IMR-90 (cell line): ENCODE measurements at regions not wholly inside any gene's neighbourhood (a gene's known extent, or its start where the extent isn't known, plus 50 kb on each side); places are given as distances from the start of the nearest gene placed in this dataset.

Source experiments
- ATAC-seq: fragments of 200-7000 bp; cut with Tn5 transposase; 2 replicates; pipeline ENCODE4 v1.9.1; 2020; ENCODE audit warnings: low read depth, mild to moderate bottlenecking, moderate library complexity
- BruUV-seq: library from RNA; stranded (reverse); fragments of 400-500 nt; replicated peaks from 2 replicates; lab custom pipeline; 2021; lab: Mats Ljungman, UMichigan
- CTCF ChIA-PET: fragments of 300-600 bp; formaldehyde crosslinking; extraction: SDS; loops from one replicate; lab custom pipeline; 2021; ENCODE audit warnings: antibody characterized with exemption; lab: Yijun Ruan, JAX
- POLR2A ChIA-PET: fragments of 300-600 bp; sonication (Branson Sonifier 250); formaldehyde crosslinking; loops from one replicate; lab custom pipeline; 2022; ENCODE audit warnings: antibody characterized with exemption; ENCODE audit not compliant: unreplicated experiment; lab: Charles Lee
- DNase-seq: peaks from one replicate; pipeline ENCODE4 v3.0.0; 2013
- H2AFZ ChIP-seq: replicated peaks from 2 replicates; pipeline ENCODE3; 2013; ENCODE audit warnings: low read length, mild to moderate bottlenecking; ENCODE audit not compliant: poor library complexity
- H2AK5ac ChIP-seq: 2 replicates; pipeline ENCODE4 v1.6.1; 2013; ENCODE audit warnings: low read depth, low read length, inconsistent platforms
- H2AK9ac ChIP-seq: replicated peaks from 2 replicates; pipeline ENCODE3; 2013; ENCODE audit warnings: mild to moderate bottlenecking, low read depth, low read length, moderate library complexity; ENCODE audit not compliant: poor library complexity
- H2BK120ac ChIP-seq: 2 replicates; pipeline ENCODE4 v1.6.1; 2013; ENCODE audit warnings: low read depth, low read length, inconsistent platforms
- H2BK15ac ChIP-seq: 3 replicates; pipeline ENCODE4 v1.6.1; 2013; ENCODE audit warnings: low read depth, low read length, inconsistent platforms
- H2BK20ac ChIP-seq: 2 replicates; pipeline ENCODE4 v1.6.1; 2013; ENCODE audit warnings: low read depth, mild to moderate bottlenecking, inconsistent platforms, low read length, moderate library complexity
- H2BK5ac ChIP-seq: 2 replicates; pipeline ENCODE4 v1.6.1; 2013; ENCODE audit warnings: mild to moderate bottlenecking, low read depth, low read length, inconsistent platforms; ENCODE audit not compliant: poor library complexity, severe bottlenecking
- H3K14ac ChIP-seq: replicated peaks from 2 replicates; pipeline ENCODE4 v1.6.1; 2013; ENCODE audit warnings: low read depth, low read length, inconsistent platforms
- H3K18ac ChIP-seq: 2 replicates; pipeline ENCODE4 v1.6.1; 2013; ENCODE audit warnings: low read depth, low read length, control low read depth
- H3K23ac ChIP-seq: 2 replicates; pipeline ENCODE4 v1.6.1; 2013; ENCODE audit warnings: low read depth, low read length, inconsistent platforms
- H3K27ac ChIP-seq: 2 replicates; pipeline ENCODE4 v1.5.1; 2013; ENCODE audit warnings: mild to moderate bottlenecking, control low read depth, low read length; ENCODE audit not compliant: insufficient read depth
- H3K27me3 ChIP-seq: 2 replicates; pipeline ENCODE4 v1.6.1; 2013; ENCODE audit warnings: low read length; ENCODE audit not compliant: control insufficient read depth, insufficient read depth
- H3K36me3 ChIP-seq: 2 replicates; pipeline ENCODE4 v1.6.1; 2013; ENCODE audit warnings: low read length, mixed read lengths; ENCODE audit not compliant: control insufficient read depth, insufficient read depth
- H3K4ac ChIP-seq: 2 replicates; pipeline ENCODE4 v1.6.1; 2013; ENCODE audit warnings: low read depth, low read length, inconsistent platforms
- H3K4me1 ChIP-seq: 2 replicates; pipeline ENCODE4 v1.6.1; 2013; ENCODE audit warnings: low read length, mixed read lengths; ENCODE audit not compliant: control insufficient read depth, insufficient read depth
- H3K4me2 ChIP-seq: 2 replicates; pipeline ENCODE4 v1.6.1; 2013; ENCODE audit warnings: low read depth, mild to moderate bottlenecking, control low read depth, low read length, moderate library complexity
- H3K4me3 ChIP-seq: 2 replicates; pipeline ENCODE4 v1.5.1; 2013; ENCODE audit warnings: low read depth, mild to moderate bottlenecking, control low read depth, low read length, moderate library complexity; ENCODE audit not compliant: insufficient read depth
- H3K56ac ChIP-seq: 2 replicates; pipeline ENCODE4 v1.6.1; 2013; ENCODE audit warnings: low read length, inconsistent platforms; ENCODE audit not compliant: insufficient read depth; ENCODE audit errors: extremely low read depth
- H3K79me1 ChIP-seq, 2 experiments: 2 replicates each; pipeline ENCODE4 v1.6.1; 2013; ENCODE audit warnings: low read length in 2 of 2, inconsistent platforms in 1 of 2, low read depth in 1 of 2
- H3K9ac ChIP-seq: 2 replicates; pipeline ENCODE4 v1.6.1; 2013; ENCODE audit warnings: low read depth, low read length, control low read depth
- H3K9me1 ChIP-seq: 2 replicates; pipeline ENCODE4 v1.6.1; 2013; ENCODE audit warnings: low read length, inconsistent platforms; ENCODE audit not compliant: insufficient read depth
- H3K9me3 ChIP-seq: 2 replicates; pipeline ENCODE4 v1.6.1; 2013; ENCODE audit warnings: low read length; ENCODE audit not compliant: control insufficient read depth, insufficient read depth
- H4K20me1 ChIP-seq: 2 replicates; pipeline ENCODE4 v1.6.1; 2013; ENCODE audit warnings: low read length, inconsistent platforms; ENCODE audit not compliant: insufficient read depth
- H4K5ac ChIP-seq: 2 replicates; pipeline ENCODE4 v1.6.1; 2013; ENCODE audit warnings: mild to moderate bottlenecking, low read depth, low read length, control low read depth
- H4K8ac ChIP-seq, 2 experiments: 2 replicates each; pipeline ENCODE4 v1.6.1; 2013; ENCODE audit warnings: low read depth in 2 of 2, low read length in 2 of 2, control low read depth in 1 of 2, inconsistent platforms in 1 of 2
- H4K91ac ChIP-seq: 2 replicates; pipeline ENCODE4 v1.6.1; 2013; ENCODE audit warnings: low read depth, low read length, inconsistent platforms; ENCODE audit not compliant: insufficient read depth
- BHLHE40 ChIP-seq: fragments of 150-350 bp; IDR thresholded peaks from 2 replicates; pipeline ENCODE4 v1.6.1; 2016; ENCODE audit warnings: mild to moderate bottlenecking, low read depth, low read length
- CEBPB ChIP-seq: IDR thresholded peaks from 2 replicates; pipeline ENCODE4 v1.6.1; 2012; ENCODE audit warnings: low read depth, low read length, improper control_type of control experiment
- CHD1 ChIP-seq: IDR thresholded peaks from 2 replicates; pipeline ENCODE4 v1.6.1; 2012; ENCODE audit warnings: low read depth, low read length, improper control_type of control experiment
- FOS ChIP-seq: fragments of 150-350 bp; IDR thresholded peaks from 2 replicates; pipeline ENCODE4 v1.6.1; 2016; ENCODE audit warnings: low read depth, low read length
- MAFK ChIP-seq: IDR thresholded peaks from 2 replicates; pipeline ENCODE4 v1.6.1; 2012; ENCODE audit warnings: low read depth, low read length, improper control_type of control experiment
- MAZ ChIP-seq: IDR thresholded peaks from 2 replicates; pipeline ENCODE4 v1.6.1; 2012; ENCODE audit warnings: low read depth, mild to moderate bottlenecking, low read length, improper control_type of control experiment, moderate library complexity, borderline replicate concordance
- MXI1 ChIP-seq: IDR thresholded peaks from 2 replicates; pipeline ENCODE4 v1.6.1; 2012; ENCODE audit warnings: low read depth, mild to moderate bottlenecking, low read length, moderate library complexity, borderline replicate concordance
- NFE2L2 ChIP-seq: fragments of 150-350 bp; IDR thresholded peaks from 2 replicates; pipeline ENCODE4 v1.6.1; 2016; ENCODE audit warnings: low read depth, mild to moderate bottlenecking, low read length
- POLR2A ChIP-seq: IDR thresholded peaks from 2 replicates; pipeline ENCODE4 v1.6.1; 2012; ENCODE audit warnings: mild to moderate bottlenecking, low read depth, low read length
- RAD21 ChIP-seq: IDR thresholded peaks from 2 replicates; pipeline ENCODE4 v1.6.1; 2012; ENCODE audit warnings: low read length, improper control_type of control experiment
- RCOR1 ChIP-seq: IDR thresholded peaks from 2 replicates; pipeline ENCODE4 v1.6.1; 2012; ENCODE audit warnings: mild to moderate bottlenecking, low read length, improper control_type of control experiment; ENCODE audit not compliant: insufficient replicate concordance
- RFX5 ChIP-seq: IDR thresholded peaks from 2 replicates; pipeline ENCODE4 v1.8.0; 2012; ENCODE audit warnings: low read depth, mild to moderate bottlenecking, low read length, moderate library complexity
- SMC3 ChIP-seq: fragments of 150-350 bp; IDR thresholded peaks from 2 replicates; pipeline ENCODE4 v1.6.1; 2016; ENCODE audit warnings: low read depth, mild to moderate bottlenecking, antibody characterized with exemption, low read length, moderate library complexity
- WGBS, 2 experiments: methylation state at CpG; one replicate each; pipeline versions ENCODE4 v1.1.5 to v1.1.7; 2013; ENCODE audit warnings: missing lambda C conversion rate in 2 of 2; ENCODE audit not compliant: insufficient read length in 1 of 2; ENCODE audit errors: extremely low coverage in 2 of 2; 5-methylcytosine and 5-hydroxymethylcytosine counted together
- dilution Hi-C: fragments of 300-500 bp; cut with HindIII; formaldehyde crosslinking; loops from one replicate; pipeline ENCODE4 v1.14.3; 2018; ENCODE audit warnings: low sequenced_read_pairs; ENCODE audit not compliant: unreplicated experiment
- in situ Hi-C: fragments of 300-500 bp; cut with MboI; formaldehyde crosslinking; loops from 3 replicates; pipeline ENCODE4 v1.14.3; 2019; ENCODE audit warnings: low sequenced_read_pairs, inconsistent platforms, mixed read lengths
- intact Hi-C: fragments of 100-400 bp; cut with micrococcal nuclease; formaldehyde crosslinking; loops from 2 replicates; pipeline ENCODE4 v1.10.0; 2022
- TF ChIP-seq, protein P1 (sequence below): fragments of 150-350 bp; IDR thresholded peaks from 2 replicates; pipeline ENCODE4 v1.6.1; 2016; ENCODE audit warnings: low read depth, mild to moderate bottlenecking, low read length, moderate library complexity, borderline replicate concordance
- TF ChIP-seq, protein P2 (sequence below): fragments of 150-350 bp; IDR thresholded peaks from 2 replicates; pipeline ENCODE4 v1.6.1; 2017; ENCODE audit warnings: mild to moderate bottlenecking, antibody characterized with exemption, low read length, low read depth
- TF ChIP-seq, protein P3 (sequence below): conservative IDR thresholded peaks from 2 replicates; pipeline ENCODE4 v1.5.1; 2012; ENCODE audit warnings: mild to moderate bottlenecking, low read depth, low read length, improper control_type of control experiment

DNA sequence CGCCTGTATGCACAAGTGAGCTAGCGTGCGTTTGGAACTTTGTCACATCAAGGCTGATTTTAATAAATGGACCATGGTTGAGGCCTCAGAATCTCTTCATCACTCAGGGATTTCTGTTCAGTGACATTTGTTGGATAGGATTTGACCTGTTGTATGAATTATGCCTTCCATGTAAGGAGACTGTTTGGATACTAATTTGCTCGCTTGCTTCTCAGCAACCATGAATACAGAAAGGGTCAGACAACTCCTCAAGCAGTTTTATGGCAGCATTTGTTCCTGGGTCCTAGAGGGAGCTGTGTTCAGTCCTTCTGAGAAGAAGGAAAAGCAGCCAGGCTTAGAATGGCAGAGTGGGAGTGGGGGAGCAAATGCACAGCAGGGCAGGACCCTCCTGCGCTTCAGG is 269.7 kb upstream of the LCORL start:
- Histone ChIP-seq H3K9me3 (peaks cover 12% of the 10 kb centered on the region), H3K4ac (no peak overlapping the region), H3K27me3 (no peaks in the 10 kb centered on the region), H4K91ac (no peak overlapping the region), H3K4me3 (no peak overlapping the region), H3K9me1 (no peaks in the 10 kb centered on the region), H2BK120ac (no peak overlapping the region), H3K14ac (no peak overlapping the region), H3K23ac (no peak overlapping the region), H3K36me3 (no peaks in the 10 kb centered on the region), H3K9ac (no peak overlapping the region), H4K8ac (no peak overlapping the region), H3K56ac (no peak overlapping the region), H4K20me1 (no peaks in the 10 kb centered on the region), H3K27ac (no peak overlapping the region), H2AFZ (no peak overlapping the region), H4K5ac (no peak overlapping the region), H3K79me1 (no peaks in the 10 kb centered on the region), H3K4me2 (no peak overlapping the region), H2AK5ac (no peak overlapping the region), H3K4me1 (no peaks in the 10 kb centered on the region), H2BK20ac (no peak overlapping the region), H3K18ac (no peak overlapping the region), H2BK15ac (no peak overlapping the region), H2BK5ac (no peak overlapping the region), H2AK9ac (no peak overlapping the region)
- intact Hi-C loops (no loop called here), dilution Hi-C loops (no loop called here), in situ Hi-C loops (no loop called here)
- POLR2A ChIA-PET = no interaction called here
- DNase-seq (no peak), ATAC-seq (no peak)
- WGBS, 2 experiments = 0% methylated on average over 1 of the region's 5 CpGs; no CpG with 5 or more reads in 1 of the 2 experiments
- CTCF ChIA-PET = no interaction called here
- TF ChIP-seq MAZ (no peak), MAFK (no peak), RCOR1 (no peak), CEBPB (no peak), FOS (no peak), RAD21 (no peak), MXI1 (no peak), NFE2L2 (no peak), BHLHE40 (no peak), SMC3 (no peak), RFX5 (no peak), CHD1 (no peak), POLR2A (no peak)
- TF ChIP-seq, protein P1, sequence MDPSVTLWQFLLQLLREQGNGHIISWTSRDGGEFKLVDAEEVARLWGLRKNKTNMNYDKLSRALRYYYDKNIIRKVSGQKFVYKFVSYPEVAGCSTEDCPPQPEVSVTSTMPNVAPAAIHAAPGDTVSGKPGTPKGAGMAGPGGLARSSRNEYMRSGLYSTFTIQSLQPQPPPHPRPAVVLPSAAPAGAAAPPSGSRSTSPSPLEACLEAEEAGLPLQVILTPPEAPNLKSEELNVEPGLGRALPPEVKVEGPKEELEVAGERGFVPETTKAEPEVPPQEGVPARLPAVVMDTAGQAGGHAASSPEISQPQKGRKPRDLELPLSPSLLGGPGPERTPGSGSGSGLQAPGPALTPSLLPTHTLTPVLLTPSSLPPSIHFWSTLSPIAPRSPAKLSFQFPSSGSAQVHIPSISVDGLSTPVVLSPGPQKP = no peak
- TF ChIP-seq, protein P2, sequence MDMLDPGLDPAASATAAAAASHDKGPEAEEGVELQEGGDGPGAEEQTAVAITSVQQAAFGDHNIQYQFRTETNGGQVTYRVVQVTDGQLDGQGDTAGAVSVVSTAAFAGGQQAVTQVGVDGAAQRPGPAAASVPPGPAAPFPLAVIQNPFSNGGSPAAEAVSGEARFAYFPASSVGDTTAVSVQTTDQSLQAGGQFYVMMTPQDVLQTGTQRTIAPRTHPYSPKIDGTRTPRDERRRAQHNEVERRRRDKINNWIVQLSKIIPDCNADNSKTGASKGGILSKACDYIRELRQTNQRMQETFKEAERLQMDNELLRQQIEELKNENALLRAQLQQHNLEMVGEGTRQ = no peak
- TF ChIP-seq, protein P3, sequence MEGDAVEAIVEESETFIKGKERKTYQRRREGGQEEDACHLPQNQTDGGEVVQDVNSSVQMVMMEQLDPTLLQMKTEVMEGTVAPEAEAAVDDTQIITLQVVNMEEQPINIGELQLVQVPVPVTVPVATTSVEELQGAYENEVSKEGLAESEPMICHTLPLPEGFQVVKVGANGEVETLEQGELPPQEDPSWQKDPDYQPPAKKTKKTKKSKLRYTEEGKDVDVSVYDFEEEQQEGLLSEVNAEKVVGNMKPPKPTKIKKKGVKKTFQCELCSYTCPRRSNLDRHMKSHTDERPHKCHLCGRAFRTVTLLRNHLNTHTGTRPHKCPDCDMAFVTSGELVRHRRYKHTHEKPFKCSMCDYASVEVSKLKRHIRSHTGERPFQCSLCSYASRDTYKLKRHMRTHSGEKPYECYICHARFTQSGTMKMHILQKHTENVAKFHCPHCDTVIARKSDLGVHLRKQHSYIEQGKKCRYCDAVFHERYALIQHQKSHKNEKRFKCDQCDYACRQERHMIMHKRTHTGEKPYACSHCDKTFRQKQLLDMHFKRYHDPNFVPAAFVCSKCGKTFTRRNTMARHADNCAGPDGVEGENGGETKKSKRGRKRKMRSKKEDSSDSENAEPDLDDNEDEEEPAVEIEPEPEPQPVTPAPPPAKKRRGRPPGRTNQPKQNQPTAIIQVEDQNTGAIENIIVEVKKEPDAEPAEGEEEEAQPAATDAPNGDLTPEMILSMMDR = no peak
- BruUV-seq = no TSS peak
